Fibroblast of skin of right biceps (primary cell): ENCODE measurements at regions not wholly inside any gene's neighbourhood (a gene's known extent, or its start where the extent isn't known, plus 50 kb on each side); places are given as distances from the start of the nearest gene placed in this dataset.

ENCODE experiments used
- DNase-seq: peaks from one replicate; pipeline ENCODE4 v3.0.0-alpha.2; 2013

DNA sequence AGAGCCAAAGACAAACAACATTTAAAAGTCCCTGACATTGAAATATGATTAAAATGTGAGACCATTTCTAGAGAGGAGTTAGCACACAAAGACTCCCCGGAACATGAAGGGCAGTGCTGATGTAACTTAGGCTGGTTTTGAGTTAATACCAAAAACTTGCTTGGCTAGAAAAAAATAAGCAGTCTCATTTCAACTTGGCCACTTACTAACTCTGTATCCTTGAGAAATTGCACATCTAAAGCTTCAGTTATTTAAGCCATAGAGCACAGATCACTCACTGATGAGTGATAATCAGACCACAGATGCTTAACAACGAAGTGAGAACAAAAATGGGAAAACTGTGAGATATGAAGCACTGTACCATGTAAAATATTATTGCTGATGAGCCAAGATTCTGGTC, 65.9 kb upstream of the MAOA start:
- DNase-seq, result no peak

DNA sequence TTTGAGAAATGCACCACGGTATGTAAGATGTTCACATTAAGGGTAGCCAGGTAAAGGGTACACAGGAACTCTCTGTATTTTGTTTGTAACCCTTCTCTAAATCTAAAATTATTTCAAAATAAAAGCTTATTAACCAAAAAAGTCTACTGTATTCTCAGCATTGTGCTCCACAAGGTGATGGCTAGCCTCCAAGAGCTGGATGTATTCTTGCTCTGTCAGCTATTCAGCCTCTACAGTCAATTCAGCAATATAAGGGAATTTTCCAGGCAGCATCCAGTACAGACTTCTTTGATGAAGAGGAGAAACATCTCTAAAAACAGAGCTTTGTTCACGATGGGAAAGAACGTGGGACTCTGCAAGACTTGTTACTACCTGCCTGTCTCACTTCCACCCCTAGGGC, 63.5 kb upstream of the MAOA start:
- no peak for DNase-seq

DNA sequence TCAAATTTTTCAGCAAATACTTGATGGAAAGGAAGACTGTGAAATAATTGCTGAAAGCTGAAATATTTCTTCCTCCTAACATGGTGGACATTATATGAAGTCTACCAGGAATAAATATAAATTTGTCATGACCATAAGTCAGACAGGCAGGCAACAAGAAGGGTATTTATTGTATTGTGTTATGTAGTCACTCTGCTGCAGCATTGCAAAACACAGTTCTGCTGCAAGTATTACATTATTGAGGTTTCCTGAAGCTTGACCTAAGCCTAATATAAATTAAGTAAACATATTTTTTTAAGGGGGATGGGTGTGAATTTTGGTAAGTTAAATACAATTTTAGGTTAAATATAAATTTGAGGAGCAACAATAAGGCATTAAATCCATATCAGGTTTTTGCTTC, 60.2 kb upstream of the MAOA start:
- DNase-seq, result no peak

DNA sequence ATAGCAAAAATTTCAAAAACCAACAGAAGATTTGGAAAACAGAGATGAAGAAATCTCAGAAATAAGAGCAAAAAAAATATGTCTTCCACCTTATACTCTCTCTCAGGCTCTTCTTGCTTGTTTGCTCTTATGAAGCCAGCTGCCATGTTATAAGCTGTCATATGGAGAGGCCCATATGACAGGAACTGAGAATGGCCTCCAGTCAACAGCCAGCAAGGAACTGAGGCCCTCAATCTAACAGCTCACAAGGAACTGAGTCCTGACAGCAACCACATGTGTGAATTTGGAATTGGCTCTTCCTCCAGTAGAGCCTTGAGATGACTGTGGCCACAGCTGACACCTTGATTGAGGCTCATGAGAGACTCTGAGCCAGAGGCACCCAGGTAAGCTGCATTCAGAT, 51.3 kb upstream of the MAOA start:
- no peak for DNase-seq

DNA sequence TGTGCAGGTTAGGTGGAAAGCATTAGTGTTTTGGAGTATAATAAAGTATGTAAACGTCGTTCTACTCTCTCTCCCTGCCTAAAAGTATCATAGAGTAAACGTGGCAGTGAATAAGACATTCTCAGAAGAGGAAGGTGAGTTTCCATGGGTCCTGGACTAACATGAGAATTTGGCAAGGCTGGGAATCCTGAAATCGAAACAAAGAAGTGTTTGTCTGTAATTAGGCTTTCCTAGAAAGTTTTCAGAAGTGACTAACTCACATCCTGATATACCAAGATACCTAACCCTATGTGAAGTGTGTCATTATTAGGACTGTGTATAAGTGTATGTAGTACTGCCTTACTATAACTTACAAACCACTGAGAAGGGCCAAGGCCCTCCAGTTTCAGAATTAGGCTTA, 50.7 kb upstream of the MAOA start:
- DNase-seq, result no peak
